Muscle of arm (tissue), 1 donor: ENCODE measurements at regions not wholly inside any gene's neighbourhood (a gene's known extent, or its start where the extent isn't known, plus 50 kb on each side); places are given as distances from the start of the nearest gene placed in this dataset.

ENCODE experiments used
- DNase-seq: peaks from one replicate; pipeline ENCODE4 v3.0.0-alpha.2; 2013

GRCh38 chr21:38957575-38958322 is 152.0 kb downstream of the ETS2 start:
- DNase-seq = no peak

GRCh38 chr21:38956856-38957571 is 151.3 kb downstream of the ETS2 start:
- no peak for DNase-seq

- no peak for DNase-seq
These were observed 150.8 kb downstream of the ETS2 start for GRCh38 chr21:38956521-38956855.

DNA sequence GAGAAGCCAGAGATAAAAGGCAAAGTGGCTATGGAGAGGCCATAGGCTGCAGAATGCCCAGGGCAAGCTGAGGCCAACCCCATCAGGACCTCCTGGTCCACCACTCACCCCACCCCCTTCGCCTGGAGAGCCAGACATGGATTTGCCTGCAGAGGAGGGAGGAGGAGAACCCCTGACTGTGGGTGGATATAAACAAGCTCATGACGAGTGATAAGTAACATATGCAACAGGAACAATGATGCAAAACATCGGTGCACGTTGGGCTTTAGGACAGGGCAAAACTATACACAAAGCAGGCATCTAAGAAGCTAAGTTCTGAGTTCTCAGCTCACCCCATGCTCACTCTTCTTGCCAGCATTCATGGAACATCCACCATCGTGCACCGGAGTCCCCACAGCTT is 150.3 kb downstream of the ETS2 start:
- no peak for DNase-seq

- DNase-seq = no peak
These were observed 149.8 kb downstream of the ETS2 start for GRCh38 chr21:38955495-38955894.

DNA sequence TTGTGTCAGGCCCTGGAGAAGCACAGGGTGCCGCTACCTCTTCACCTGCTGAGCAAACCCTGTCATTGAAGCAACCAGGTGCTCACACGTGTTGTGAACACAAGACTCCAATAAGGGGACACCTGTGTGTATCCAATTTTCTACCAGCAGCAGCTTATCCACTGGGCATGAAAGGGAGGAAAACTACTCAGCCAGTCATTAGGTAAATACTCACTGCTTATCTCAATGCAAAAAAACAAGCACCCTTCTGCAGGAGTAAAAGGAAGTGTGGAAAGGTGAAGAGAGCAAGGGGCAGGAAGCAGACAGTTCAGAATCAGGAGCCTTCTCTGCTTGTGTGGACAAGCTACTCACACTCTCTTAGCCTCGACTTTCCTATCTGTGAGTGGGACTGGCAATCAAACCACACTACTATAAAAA is 148.9 kb downstream of the ETS2 start:
- DNase-seq = no peak

DNA sequence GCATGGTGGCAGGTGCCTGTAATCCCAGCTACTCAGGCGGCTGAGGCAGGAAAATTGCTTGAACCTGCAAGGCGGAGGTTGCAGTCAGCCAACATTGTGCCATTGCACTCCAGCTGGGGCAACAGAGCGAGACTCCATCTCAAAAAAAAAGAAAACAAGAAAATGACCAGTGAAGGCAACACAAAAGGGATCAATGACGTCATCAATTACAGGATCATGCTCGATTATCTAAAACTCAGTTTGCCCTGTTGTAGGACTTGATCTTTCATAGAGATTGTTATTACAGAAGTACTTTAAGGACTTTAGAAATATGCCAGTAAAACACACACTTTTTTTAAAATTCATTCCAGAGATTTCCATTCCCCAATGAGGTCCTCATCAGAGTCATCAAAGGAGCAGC is 147.8 kb downstream of the ETS2 start:
- DNase-seq = no peak

- DNase-seq = no peak
These were observed 147.2 kb downstream of the ETS2 start for GRCh38 chr21:38952890-38953289.

DNA sequence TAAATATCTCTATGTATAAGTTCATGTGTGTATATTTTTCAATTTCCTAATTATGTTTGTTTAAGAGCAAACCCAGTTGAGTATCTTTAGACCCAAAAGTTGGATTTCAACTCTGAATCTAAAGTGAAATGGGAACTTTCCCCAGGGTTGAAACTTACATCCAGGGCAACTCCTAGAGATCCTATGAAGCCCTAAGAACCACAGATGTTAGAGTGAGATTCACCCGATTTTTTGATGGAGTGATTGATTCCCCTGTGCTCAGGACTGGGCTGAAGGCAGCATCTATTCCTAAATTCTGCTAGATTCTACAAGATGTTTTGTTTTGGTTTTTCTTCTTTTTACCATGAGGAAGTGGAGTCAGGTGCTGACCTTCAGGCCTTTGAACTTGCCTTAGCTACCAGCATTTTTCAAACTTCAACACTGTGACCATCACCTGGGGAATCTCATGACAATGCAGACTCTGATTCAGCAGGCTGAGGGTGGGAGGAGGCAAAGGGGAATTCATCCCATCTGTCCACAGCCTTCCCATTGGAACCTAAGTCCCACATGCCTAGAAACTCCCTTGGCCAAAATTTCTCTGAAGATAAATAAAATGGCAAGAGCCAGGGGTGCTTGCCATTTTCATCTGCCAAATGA is 145.5 kb downstream of the ETS2 start:
- DNase-seq = no peak

- DNase-seq = no peak
These were observed 144.8 kb downstream of the ETS2 start for GRCh38 chr21:38950435-38951094.

GRCh38 chr21:38949070-38949380 is 143.3 kb downstream of the ETS2 start:
- DNase-seq = no peak

- no peak for DNase-seq
These were observed 142.8 kb downstream of the ETS2 start for GRCh38 chr21:38948377-38949069.

DNA sequence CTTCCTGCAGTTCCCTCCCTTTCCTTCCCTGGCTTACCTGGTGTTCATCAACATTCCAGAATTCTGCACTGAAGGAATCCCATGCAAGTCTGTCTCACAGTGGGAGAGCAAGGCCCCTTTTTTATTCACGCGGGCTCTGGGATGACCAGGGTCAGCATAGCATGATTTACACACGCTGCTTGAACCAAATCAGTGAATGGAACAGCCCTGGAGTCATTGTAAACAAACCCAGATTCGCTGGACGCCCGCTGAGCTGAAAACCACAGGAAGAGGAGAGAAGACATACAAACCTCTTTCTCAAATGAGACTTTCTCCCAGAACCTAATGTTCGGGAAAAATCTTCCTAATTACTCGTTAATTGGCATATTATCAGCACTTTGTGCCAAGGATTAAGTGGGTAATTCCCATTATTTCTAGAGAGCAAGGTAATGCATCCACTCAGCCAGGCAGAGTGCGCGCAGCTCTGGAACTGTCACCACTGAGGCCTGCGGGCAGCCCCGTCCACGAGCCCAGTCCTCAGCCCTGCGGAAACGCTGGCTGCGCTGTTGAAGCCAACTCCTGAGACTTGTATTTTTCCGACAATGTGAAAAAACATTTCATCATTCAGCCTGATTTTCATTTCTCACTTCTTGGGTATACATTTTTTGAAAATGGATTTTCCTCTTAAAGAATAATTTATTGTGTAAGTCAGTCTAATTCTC is 140.0 kb downstream of the ETS2 start:
- DNase-seq = no peak

GRCh38 chr21:38944903-38945302 is 139.2 kb downstream of the ETS2 start:
- DNase-seq = no peak

- DNase-seq = no peak
These were observed 138.7 kb downstream of the ETS2 start for GRCh38 chr21:38944402-38944801.

DNA sequence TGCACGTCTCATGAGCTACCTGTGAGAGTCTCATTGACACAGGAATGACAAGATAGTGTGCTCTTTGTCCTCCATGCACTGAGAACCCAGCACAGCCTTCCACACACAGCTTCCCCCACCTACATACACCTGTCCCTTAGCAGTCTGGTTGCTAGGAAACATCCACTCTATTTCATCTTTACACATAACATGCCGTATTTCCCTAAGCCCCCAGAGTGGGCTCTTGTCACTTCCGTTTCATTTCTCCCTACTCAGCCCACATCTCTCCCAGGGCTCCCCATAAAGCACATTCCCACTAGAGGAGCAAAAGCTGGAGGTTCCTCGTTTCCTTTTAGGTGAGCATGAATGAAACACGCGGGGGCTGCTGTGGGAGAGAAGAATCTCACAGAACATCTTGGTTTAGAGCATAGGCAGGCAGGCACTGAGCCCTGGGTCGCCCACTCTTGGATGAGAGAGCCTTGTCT is 137.1 kb downstream of the ETS2 start:
- no peak for DNase-seq

- no peak for DNase-seq
These were observed 133.0 kb downstream of the ETS2 start for GRCh38 chr21:38938769-38939168.

DNA sequence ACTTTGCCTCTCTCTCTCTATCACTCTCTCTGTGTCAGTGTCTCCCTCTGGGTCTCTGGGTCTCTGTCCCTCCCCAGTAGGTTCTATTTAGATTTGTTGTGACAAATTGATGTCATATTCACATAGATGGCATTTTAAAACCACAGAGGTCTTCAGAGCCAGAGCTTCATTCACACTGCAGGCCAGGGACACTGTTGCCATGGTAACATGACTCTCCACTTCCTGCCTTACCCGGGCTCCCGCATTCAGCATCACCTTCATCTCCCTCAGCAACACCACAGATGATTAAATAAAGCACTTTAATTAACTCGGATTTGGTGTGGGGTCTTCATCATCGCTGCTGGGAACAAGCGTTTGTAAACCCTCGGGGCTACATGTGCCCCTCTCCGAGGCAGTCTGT is 132.6 kb downstream of the ETS2 start:
- no peak for DNase-seq

DNA sequence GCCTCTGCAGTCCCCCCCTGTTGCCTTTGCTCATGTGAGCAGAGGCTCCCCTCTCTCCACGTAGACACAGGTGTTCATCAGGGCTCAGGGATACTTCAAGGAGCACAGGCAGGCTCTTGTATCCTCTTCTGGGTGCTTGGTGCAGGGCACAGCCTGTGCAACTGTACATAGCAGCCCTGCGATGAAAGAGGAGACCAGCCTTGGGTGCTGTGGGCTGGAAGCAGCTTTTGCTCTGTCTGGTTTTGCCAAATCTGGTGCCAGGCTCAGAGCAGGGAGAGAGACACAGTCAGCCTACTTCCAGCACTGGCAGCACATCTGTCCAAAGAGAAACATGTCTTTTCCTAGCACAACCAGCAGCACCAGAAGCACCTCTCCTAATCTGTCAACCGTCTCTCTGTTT is 132.1 kb downstream of the ETS2 start:
- DNase-seq = no peak

DNA sequence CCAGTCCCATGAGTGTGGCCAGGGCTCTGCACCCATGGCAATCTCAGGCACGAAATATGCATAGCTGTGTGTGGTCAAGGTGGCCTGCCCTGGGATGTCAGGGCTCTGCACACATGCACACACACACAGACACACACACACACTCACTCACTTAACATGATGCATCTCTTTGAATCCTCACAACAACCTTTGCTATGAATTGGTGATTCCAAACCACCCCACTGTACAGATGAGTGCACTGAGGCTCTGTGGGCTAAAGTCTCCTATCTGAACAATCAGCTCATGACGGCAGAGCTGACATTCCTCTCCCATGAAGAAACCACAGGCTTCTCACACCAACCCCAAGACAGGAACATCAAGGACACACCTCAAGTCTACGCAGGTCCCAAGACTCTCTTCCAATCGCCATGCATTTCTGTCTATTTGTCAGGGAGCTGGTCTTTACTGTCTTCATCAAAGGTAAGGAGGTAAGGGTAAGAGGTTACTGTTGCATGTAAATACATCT is 131.6 kb downstream of the ETS2 start:
- no peak for DNase-seq

DNA sequence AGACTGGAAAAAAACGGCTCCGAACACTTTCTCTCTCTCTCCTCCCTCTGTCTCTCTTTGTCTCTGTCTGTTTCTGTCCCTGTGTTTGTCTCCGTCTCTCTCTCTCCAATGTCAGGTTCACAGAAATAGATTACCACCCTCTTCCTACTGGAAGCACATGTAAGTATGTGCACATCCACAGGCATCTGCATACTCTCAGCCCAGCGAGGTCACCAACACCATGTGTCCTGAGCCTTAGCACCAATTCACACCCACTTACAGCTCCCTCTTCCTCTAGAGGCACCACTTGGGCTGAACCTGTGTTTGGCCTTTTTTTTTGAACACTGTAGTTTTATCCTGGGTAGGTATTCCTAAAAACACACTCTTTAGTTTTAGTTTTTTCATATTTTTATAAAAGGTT is 130.5 kb downstream of the ETS2 start:
- DNase-seq = no peak
